H9 (cell line): ENCODE measurements at regions not wholly inside any gene's neighbourhood (a gene's known extent, or its start where the extent isn't known, plus 50 kb on each side); places are given as distances from the start of the nearest gene placed in this dataset.

ENCODE experiments used
- DNase-seq: peaks from one replicate; pipeline ENCODE4 v3.0.0-alpha.2; 2017
- H2AFZ ChIP-seq: one replicate; pipeline ENCODE4 v1.6.1; 2013; ENCODE audit warnings: mild to moderate bottlenecking, low read length, control low read depth, moderate library complexity
- H2AK5ac ChIP-seq: 2 replicates; pipeline ENCODE4 v1.6.1; 2013; ENCODE audit warnings: low read length, control low read depth, mixed read lengths; ENCODE audit not compliant: insufficient read length
- H2BK120ac ChIP-seq: one replicate; pipeline ENCODE4 v1.6.1; 2013; ENCODE audit warnings: low read depth, mild to moderate bottlenecking, low read length, control low read depth, inconsistent platforms; ENCODE audit not compliant: poor library complexity, severe bottlenecking
- H2BK12ac ChIP-seq: 2 replicates; pipeline ENCODE4 v1.6.1; 2013; ENCODE audit warnings: low read length, control low read depth, mixed read lengths, low read depth; ENCODE audit not compliant: insufficient read length
- H2BK15ac ChIP-seq: 2 replicates; pipeline ENCODE4 v1.6.1; 2013; ENCODE audit warnings: low read depth, low read length, control low read depth
- H2BK20ac ChIP-seq: one replicate; pipeline ENCODE4 v1.6.1; 2013; ENCODE audit warnings: low read depth, mild to moderate bottlenecking, low read length, control low read depth, inconsistent platforms; ENCODE audit not compliant: poor library complexity, severe bottlenecking
- H2BK5ac ChIP-seq: 2 replicates; pipeline ENCODE4 v1.6.1; 2013; ENCODE audit warnings: low read length, control low read depth, mixed read lengths; ENCODE audit not compliant: insufficient read length
- H3K14ac ChIP-seq: 2 replicates; pipeline ENCODE4 v1.6.1; 2013; ENCODE audit warnings: low read length, control low read depth; ENCODE audit not compliant: insufficient read depth
- H3K18ac ChIP-seq: 2 replicates; pipeline ENCODE4 v1.6.1; 2013; ENCODE audit warnings: low read depth, mild to moderate bottlenecking, mixed read lengths, low read length, control low read depth; ENCODE audit not compliant: insufficient read length
- H3K23ac ChIP-seq: 2 replicates; pipeline ENCODE4 v1.6.1; 2013; ENCODE audit warnings: low read length, control low read depth, mixed read lengths, low read depth; ENCODE audit not compliant: insufficient read length
- H3K23me2 ChIP-seq: 2 replicates; pipeline ENCODE4 v1.6.1; 2013; ENCODE audit warnings: low read depth, mild to moderate bottlenecking, mixed read lengths, low read length, control low read depth; ENCODE audit not compliant: insufficient read length, poor library complexity, severe bottlenecking
- H3K27ac ChIP-seq: 2 replicates; pipeline ENCODE4 v1.5.1; 2013; ENCODE audit warnings: low read length, control low read depth, mixed read lengths, low read depth; ENCODE audit not compliant: insufficient read length
- H3K27me3 ChIP-seq: 2 replicates; pipeline ENCODE4 v1.6.1; 2013; ENCODE audit warnings: low read length, control low read depth, inconsistent platforms; ENCODE audit not compliant: insufficient read depth
- H3K4ac ChIP-seq: 2 replicates; pipeline ENCODE4 v1.6.1; 2013; ENCODE audit warnings: low read depth, mild to moderate bottlenecking, control low read depth, inconsistent platforms, low read length, moderate library complexity
- H3K4me1 ChIP-seq: 2 replicates; pipeline ENCODE4 v1.6.1; 2013; ENCODE audit warnings: low read length, control low read depth, inconsistent platforms; ENCODE audit not compliant: insufficient read depth
- H3K4me2 ChIP-seq: 2 replicates; pipeline ENCODE4 v1.6.1; 2013; ENCODE audit warnings: low read length, control low read depth, mixed read lengths; ENCODE audit not compliant: insufficient read length, insufficient read depth
- H3K56ac ChIP-seq: 2 replicates; pipeline ENCODE4 v1.6.1; 2013; ENCODE audit warnings: low read depth, mild to moderate bottlenecking, mixed read lengths, low read length, control low read depth; ENCODE audit not compliant: insufficient read length
- H3K79me1 ChIP-seq: 2 replicates; pipeline ENCODE4 v1.6.1; 2013; ENCODE audit warnings: low read depth, mild to moderate bottlenecking, moderate library complexity, low read length, control low read depth, inconsistent platforms; ENCODE audit not compliant: insufficient read depth, poor library complexity, severe bottlenecking
- H3K79me2 ChIP-seq: 2 replicates; pipeline ENCODE4 v1.6.1; 2013; ENCODE audit warnings: low read length, control low read depth, inconsistent platforms; ENCODE audit not compliant: insufficient read depth
- H3K9ac ChIP-seq: 2 replicates; pipeline ENCODE4 v1.6.1; 2013; ENCODE audit warnings: low read length, control low read depth, mixed read lengths; ENCODE audit not compliant: insufficient read length; ENCODE audit errors: extremely low read depth
- H3K9me3 ChIP-seq: one replicate; pipeline ENCODE4 v1.6.1; 2013; ENCODE audit warnings: low read depth, low read length, inconsistent platforms; ENCODE audit not compliant: control insufficient read depth
- H3T11ph ChIP-seq: one replicate; pipeline ENCODE4 v1.6.1; 2013; ENCODE audit warnings: mild to moderate bottlenecking, low read length, control low read depth, inconsistent platforms
- H4K20me1 ChIP-seq: one replicate; pipeline ENCODE4 v1.6.1; 2013; ENCODE audit not compliant: control insufficient read depth, insufficient read length, insufficient read depth
- H4K5ac ChIP-seq: 2 replicates; pipeline ENCODE4 v1.6.1; 2013; ENCODE audit warnings: low read depth, mild to moderate bottlenecking, mixed read lengths, low read length, control low read depth; ENCODE audit not compliant: insufficient read length
- H4K8ac ChIP-seq: replicated peaks from 2 replicates; pipeline ENCODE4 v1.6.1; 2013; ENCODE audit warnings: low read length, control low read depth, mixed read lengths, low read depth; ENCODE audit not compliant: insufficient read length
- H4K91ac ChIP-seq: 2 replicates; pipeline ENCODE4 v1.6.1; 2013; ENCODE audit warnings: low read depth, mild to moderate bottlenecking, moderate library complexity, mixed read lengths, low read length, control low read depth; ENCODE audit not compliant: insufficient read length
- H3K27ac Mint-ChIP-seq, 3 experiments: 2 replicates in 2 of 3; 3 replicates in 1 of 3; pipeline ENCODE4 v1.8.0; 2020 to 2021; ENCODE audit warnings: mixed read lengths in 3 of 3, mild to moderate bottlenecking in 1 of 3, moderate library complexity in 1 of 3
- H3K27me3 Mint-ChIP-seq: 2 replicates; pipeline ENCODE4 v1.8.0; 2021; ENCODE audit warnings: low read depth, mild to moderate bottlenecking, moderate library complexity, mixed read lengths
- H3K36me3 Mint-ChIP-seq, 3 experiments: 2 replicates in 2 of 3; 3 replicates in 1 of 3; pipeline ENCODE4 v1.8.0; 2020 to 2021; ENCODE audit warnings: low read depth in 3 of 3, mixed read lengths in 3 of 3; ENCODE audit not compliant: insufficient read depth in 1 of 3
- H3K4me1 Mint-ChIP-seq, 2 experiments: 2 replicates each; pipeline ENCODE4 v1.8.0; 2020; ENCODE audit warnings: mixed read lengths in 2 of 2
- H3K4me3 Mint-ChIP-seq, 2 experiments: 2 replicates in 1 of 2; 3 replicates in 1 of 2; pipeline ENCODE4 v1.8.0; 2020 to 2021; ENCODE audit warnings: mild to moderate bottlenecking in 2 of 2, mixed read lengths in 2 of 2, moderate library complexity in 1 of 2
- H3K9me3 Mint-ChIP-seq, 2 experiments: 2 replicates in 1 of 2; 3 replicates in 1 of 2; pipeline ENCODE4 v1.8.0; 2020; ENCODE audit warnings: mild to moderate bottlenecking in 2 of 2, mixed read lengths in 2 of 2, moderate library complexity in 1 of 2
- WGBS: extraction: QIAGEN DNeasy Blood & Tissue Kit; methylation state at CpG from one replicate; pipeline ENCODE4 v1.1.7; 2013; ENCODE audit warnings: missing lambda C conversion rate, low lambda C conversion rate, mixed read lengths; ENCODE audit not compliant: insufficient read length; ENCODE audit errors: extremely low coverage; 5-methylcytosine and 5-hydroxymethylcytosine counted together
- TF ChIP-seq, protein P1 (sequence below): fragments of 200-600 bp; sonication (generic); conservative IDR thresholded peaks from 3 replicates; pipeline ENCODE4 v1.8.0; 2021; ENCODE audit warnings: antibody characterized with exemption, mild to moderate bottlenecking

DNA sequence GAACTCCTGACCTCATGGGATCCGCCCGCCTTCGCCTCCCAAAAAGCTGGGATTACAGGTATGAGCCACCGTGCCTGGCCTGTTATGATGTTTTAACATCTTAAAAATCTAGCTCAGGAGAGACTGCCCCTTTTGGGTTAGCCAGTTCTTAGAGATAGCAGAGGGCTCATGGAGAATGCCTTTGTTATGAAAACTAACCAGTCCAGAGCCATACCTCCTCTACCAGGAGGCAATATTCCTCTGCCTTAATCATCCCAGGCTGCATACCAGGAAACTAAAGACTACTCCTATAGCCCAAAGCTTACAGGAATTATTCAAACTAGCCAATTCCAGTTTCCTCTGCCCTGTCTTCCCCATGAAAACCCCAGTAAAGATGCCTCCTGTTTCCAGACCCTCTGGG lies 96.0 kb upstream of the MDM1 start:
- Histone ChIP-seq H3K23ac (no peak overlapping the region), H3K23me2 (no peaks in the 10 kb centered on the region), H2BK12ac (no peak overlapping the region), H4K8ac (no peak overlapping the region), H3K9ac (no peak overlapping the region), H3T11ph (no peak overlapping the region), H3K56ac (no peak overlapping the region), H2AK5ac (no peak overlapping the region), H2BK120ac (no peak overlapping the region), H4K91ac (no peak overlapping the region), H2BK5ac (no peak overlapping the region), H3K9me3 (no peaks in the 10 kb centered on the region), H2BK20ac (no peak overlapping the region), H4K5ac (no peak overlapping the region), H3K79me2 (no peaks in the 10 kb centered on the region), H3K14ac (no peak overlapping the region), H3K4ac (no peak overlapping the region), H4K20me1 (no peaks in the 10 kb centered on the region), H2BK15ac (no peak overlapping the region), H3K4me1 (peaks cover 3% of the 10 kb centered on the region), H3K27me3 (no peaks in the 10 kb centered on the region), H3K27ac (no peak overlapping the region), H3K18ac (no peak overlapping the region), H3K4me2 (no peak overlapping the region), H3K79me1 (no peaks in the 10 kb centered on the region), H2AFZ (no peak overlapping the region)
- H3K27me3 Mint-ChIP-seq = no peaks in the 10 kb centered on the region
- DNase-seq = no peak
- TF ChIP-seq, protein P1, sequence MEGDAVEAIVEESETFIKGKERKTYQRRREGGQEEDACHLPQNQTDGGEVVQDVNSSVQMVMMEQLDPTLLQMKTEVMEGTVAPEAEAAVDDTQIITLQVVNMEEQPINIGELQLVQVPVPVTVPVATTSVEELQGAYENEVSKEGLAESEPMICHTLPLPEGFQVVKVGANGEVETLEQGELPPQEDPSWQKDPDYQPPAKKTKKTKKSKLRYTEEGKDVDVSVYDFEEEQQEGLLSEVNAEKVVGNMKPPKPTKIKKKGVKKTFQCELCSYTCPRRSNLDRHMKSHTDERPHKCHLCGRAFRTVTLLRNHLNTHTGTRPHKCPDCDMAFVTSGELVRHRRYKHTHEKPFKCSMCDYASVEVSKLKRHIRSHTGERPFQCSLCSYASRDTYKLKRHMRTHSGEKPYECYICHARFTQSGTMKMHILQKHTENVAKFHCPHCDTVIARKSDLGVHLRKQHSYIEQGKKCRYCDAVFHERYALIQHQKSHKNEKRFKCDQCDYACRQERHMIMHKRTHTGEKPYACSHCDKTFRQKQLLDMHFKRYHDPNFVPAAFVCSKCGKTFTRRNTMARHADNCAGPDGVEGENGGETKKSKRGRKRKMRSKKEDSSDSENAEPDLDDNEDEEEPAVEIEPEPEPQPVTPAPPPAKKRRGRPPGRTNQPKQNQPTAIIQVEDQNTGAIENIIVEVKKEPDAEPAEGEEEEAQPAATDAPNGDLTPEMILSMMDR = no peak
- no CpG with 5 or more reads among the region's 4 CpGs for WGBS
- peaks cover 22 to 26% of the 10 kb centered on the region in 2 experiments for H3K4me1 Mint-ChIP-seq
- no peaks in the 10 kb centered on the region for H3K36me3 Mint-ChIP-seq
- no peaks in the 10 kb centered on the region; a peak in 1 of 5 replicates for H3K9me3 Mint-ChIP-seq
- H3K4me3 Mint-ChIP-seq = no peak overlapping the region; a peak in 1 of 5 replicates
- peak overlapping the region in 1 of 3 experiments; percentile 76; a peak in 2 of 7 replicates for H3K27ac Mint-ChIP-seq
